Bronchial epithelial cell (primary cell): ENCODE measurements at regions not wholly inside any gene's neighbourhood (a gene's known extent, or its start where the extent isn't known, plus 50 kb on each side); places are given as distances from the start of the nearest gene placed in this dataset.
A peak's percentile ranks its signal among the peaks of the same experiment; 100 is the strongest.

Experiments used
- DNase-seq: peaks from one replicate; pipeline ENCODE4 v3.0.0-alpha.2; 2010; ENCODE audit warnings: low read depth
- FAIRE-seq: peaks from 2 replicates; lab custom pipeline; 2011; peaks lifted over from hg19 to GRCh38; lab: Jason Lieb, UNC
- H3K27me3 ChIP-seq: 2 replicates; pipeline ENCODE4 v1.5.1; 2011; ENCODE audit warnings: low read length; ENCODE audit not compliant: control insufficient read depth, insufficient read depth
- H3K36me3 ChIP-seq: 2 replicates; pipeline ENCODE4 v1.5.1; 2011; ENCODE audit warnings: low read length; ENCODE audit not compliant: control insufficient read depth, insufficient read depth
- H3K4me3 ChIP-seq: 2 replicates; pipeline ENCODE4 v1.5.1; 2011; ENCODE audit warnings: mild to moderate bottlenecking, low read depth, low read length, control low read depth
- TF ChIP-seq, protein P1 (sequence below): IDR thresholded peaks from 2 replicates; pipeline ENCODE4 v1.5.1; 2011; ENCODE audit warnings: mild to moderate bottlenecking, moderate library complexity, low read length, control low read depth, inconsistent platforms; ENCODE audit not compliant: insufficient read depth, severe bottlenecking

DNA sequence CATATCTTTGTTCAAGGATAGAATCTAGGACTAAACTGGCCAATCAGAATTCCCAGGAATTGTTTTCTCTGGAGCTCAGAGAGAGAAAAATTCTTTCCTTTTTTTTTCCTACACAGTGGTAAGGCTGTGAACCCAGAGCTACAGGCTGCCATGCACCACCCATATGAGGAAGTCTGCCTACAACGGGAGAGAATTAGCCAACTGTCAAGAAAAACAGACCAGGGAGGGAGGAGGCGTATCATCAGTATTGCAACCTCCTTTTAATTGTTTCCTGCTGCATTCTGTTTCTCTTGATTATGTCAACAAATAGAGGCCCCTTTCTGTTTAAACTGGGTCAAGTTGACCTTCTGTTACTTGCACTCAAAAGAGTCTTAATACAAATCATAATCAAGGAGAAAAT, 176.5 kb upstream of the UBASH3B start:
- TF ChIP-seq, protein P1, sequence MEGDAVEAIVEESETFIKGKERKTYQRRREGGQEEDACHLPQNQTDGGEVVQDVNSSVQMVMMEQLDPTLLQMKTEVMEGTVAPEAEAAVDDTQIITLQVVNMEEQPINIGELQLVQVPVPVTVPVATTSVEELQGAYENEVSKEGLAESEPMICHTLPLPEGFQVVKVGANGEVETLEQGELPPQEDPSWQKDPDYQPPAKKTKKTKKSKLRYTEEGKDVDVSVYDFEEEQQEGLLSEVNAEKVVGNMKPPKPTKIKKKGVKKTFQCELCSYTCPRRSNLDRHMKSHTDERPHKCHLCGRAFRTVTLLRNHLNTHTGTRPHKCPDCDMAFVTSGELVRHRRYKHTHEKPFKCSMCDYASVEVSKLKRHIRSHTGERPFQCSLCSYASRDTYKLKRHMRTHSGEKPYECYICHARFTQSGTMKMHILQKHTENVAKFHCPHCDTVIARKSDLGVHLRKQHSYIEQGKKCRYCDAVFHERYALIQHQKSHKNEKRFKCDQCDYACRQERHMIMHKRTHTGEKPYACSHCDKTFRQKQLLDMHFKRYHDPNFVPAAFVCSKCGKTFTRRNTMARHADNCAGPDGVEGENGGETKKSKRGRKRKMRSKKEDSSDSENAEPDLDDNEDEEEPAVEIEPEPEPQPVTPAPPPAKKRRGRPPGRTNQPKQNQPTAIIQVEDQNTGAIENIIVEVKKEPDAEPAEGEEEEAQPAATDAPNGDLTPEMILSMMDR, result no peak
- no peaks in the 10 kb centered on the region for H3K36me3 ChIP-seq
- FAIRE-seq, result no peak
- no peak overlapping the region for H3K4me3 ChIP-seq
- no peaks in the 10 kb centered on the region for H3K27me3 ChIP-seq
- no peak for DNase-seq

DNA sequence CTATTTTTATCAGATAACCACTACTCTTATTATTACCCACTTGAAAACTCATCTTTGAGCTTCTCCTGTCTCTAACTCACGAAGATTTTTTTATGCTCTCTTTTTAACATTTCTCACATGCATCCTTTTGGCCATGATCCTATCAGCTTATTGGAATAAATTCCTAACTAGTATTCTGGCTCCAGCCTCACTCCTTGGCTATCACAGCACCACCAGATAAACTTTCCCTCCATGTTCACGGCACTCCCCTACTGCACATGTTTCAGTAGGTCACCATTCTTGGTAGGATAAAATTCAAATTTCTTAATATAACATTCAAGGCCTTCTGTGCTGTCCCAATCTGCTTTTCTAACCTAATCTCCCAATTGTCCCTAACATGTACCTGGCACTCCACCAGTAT, 186.6 kb upstream of the UBASH3B start:
- TF ChIP-seq, protein P1, result no peak
- H3K4me3 ChIP-seq, result no peak overlapping the region
- FAIRE-seq (no peak), DNase-seq (no peak)
- no peaks in the 10 kb centered on the region for H3K27me3 ChIP-seq
- H3K36me3 ChIP-seq, result no peaks in the 10 kb centered on the region

DNA sequence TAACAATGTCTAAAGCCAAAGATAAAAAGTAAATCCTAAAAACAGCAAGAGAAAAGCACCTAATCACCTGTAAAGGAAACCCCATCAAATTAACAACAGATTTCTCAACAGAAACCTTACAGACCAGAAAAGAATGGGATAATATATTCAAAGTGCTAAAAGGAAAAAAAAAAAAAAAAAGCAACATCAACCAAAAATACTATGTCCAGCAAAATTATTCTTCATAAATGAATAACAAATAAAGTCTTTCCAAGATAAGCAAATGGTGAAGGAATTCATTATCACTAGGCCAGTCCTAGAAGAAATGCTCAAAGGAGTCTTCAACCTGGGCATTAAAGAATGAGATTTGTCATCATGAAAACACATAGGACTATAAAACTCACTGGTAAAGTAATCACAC, 192.0 kb upstream of the UBASH3B start:
- Histone ChIP-seq H3K36me3 (no peaks in the 10 kb centered on the region), H3K27me3 (no peaks in the 10 kb centered on the region), H3K4me3 (no peak overlapping the region)
- TF ChIP-seq, protein P1, result no peak
- DNase-seq (no peak), FAIRE-seq (no peak)

DNA sequence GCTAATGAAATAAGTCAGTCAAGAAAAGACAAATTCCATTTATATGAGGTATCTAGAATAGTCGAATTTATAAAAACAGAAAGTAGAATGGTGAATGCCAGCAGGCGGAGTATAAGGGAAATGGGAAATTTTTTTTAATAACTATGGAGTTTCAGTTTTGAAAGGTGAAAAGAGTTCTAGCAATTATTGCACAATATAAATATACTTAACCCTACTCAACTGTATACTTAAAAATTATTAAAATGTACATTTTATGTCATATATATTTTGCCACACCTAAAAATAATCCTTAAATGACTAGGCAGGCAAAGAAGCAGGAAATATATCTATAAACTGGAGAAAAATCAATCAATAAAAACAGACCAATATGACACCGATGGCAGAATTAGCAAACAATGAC, 196.5 kb upstream of the UBASH3B start:
- TF ChIP-seq, protein P1, result no peak
- Histone ChIP-seq H3K4me3 (no peak overlapping the region), H3K36me3 (no peaks in the 10 kb centered on the region), H3K27me3 (no peaks in the 10 kb centered on the region)
- DNase-seq, result no peak
- FAIRE-seq, result no peak

DNA sequence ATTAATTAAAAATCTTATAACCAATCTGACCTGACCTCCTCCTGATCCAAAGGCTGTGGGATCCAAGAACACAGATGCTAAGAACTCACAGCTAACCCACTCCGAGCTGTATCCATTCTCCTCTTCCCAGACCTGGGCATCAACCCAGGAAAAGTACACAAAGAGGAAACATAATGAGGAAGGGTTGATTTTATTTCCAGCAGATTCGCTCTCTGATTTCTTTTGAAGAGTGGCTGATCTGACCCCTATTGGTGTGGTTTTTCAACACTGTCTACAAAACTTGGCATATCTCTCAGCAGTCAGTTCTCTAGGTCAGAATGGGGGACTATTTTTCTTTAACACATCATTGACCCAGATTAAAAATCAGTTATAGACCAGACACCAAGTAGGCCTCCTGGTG, 201.9 kb upstream of the UBASH3B start:
- FAIRE-seq, result peak; percentile 64
- no peaks in the 10 kb centered on the region for H3K36me3 ChIP-seq
- H3K4me3 ChIP-seq, result no peak overlapping the region
- H3K27me3 ChIP-seq, result no peaks in the 10 kb centered on the region
- DNase-seq, result no peak
- TF ChIP-seq, protein P1, result no peak

DNA sequence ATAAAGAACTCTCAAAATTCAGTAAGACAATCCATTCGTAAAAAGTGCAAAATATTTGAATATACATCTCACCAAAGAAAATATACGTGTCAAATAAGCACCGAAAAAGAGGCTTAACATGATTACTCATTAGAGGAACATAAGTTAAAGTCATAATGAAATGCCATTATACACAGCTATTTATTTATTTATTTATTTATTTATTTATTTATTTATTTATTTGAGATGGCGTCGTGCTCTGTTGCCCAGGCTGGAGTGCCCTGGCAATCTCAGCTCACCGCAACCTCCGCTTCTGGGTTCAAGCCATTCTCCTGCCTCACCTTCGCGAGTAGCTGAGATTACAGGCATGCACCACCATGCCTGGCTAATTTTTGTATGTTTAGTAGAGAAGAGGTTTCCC, 203.6 kb upstream of the UBASH3B start:
- Histone ChIP-seq H3K27me3 (peaks cover 2% of the 10 kb centered on the region), H3K4me3 (no peak overlapping the region), H3K36me3 (no peaks in the 10 kb centered on the region)
- FAIRE-seq, result no peak
- TF ChIP-seq, protein P1, result no peak
- no peak for DNase-seq
